Breast epithelium (tissue), 3 donors: ENCODE measurements at regions not wholly inside any gene's neighbourhood (a gene's known extent, or its start where the extent isn't known, plus 50 kb on each side); places are given as distances from the start of the nearest gene placed in this dataset.

Experiments used
- CTCF ChIP-seq, 3 donors: fragments of 450-650 bp; IDR thresholded peaks; one replicate each; pipeline ENCODE4 v1.5.1; 2016 to 2017; ENCODE audit warnings: antibody characterized with exemption in 3 of 3, mild to moderate bottlenecking in 3 of 3, moderate library complexity in 3 of 3
- POLR2A ChIP-seq: fragments of 450-650 bp; IDR thresholded peaks from one replicate; pipeline ENCODE4 v1.6.1; 2016; ENCODE audit warnings: antibody characterized with exemption, mild to moderate bottlenecking, moderate library complexity

GRCh38 chr14:34310724-34311123 is 151.3 kb downstream of the SPTSSA start:
- TF ChIP-seq CTCF (IDR thresholded peaks at IDR 0.05) (no peak), POLR2A (no peak)
